Kidney (tissue), 13 donors: ENCODE measurements at regions not wholly inside any gene's neighbourhood (a gene's known extent, or its start where the extent isn't known, plus 50 kb on each side); places are given as distances from the start of the nearest gene placed in this dataset.

ENCODE experiments used
- DNase-seq, 5 donors: peaks; one replicate each; pipeline ENCODE4 v3.0.0-alpha.2; 2013 to 2020
- FAIRE-seq: peaks from 2 replicates; lab custom pipeline; 2012; peaks lifted over from hg19 to GRCh38; lab: Jason Lieb, UNC
- H3K27ac ChIP-seq, 2 donors: one replicate each; pipeline ENCODE4 v1.7.0; 2013; ENCODE audit warnings: low read depth in 2 of 2, low read length in 2 of 2, inconsistent platforms in 1 of 2
- H3K27me3 ChIP-seq: one replicate; pipeline ENCODE4 v1.7.1; 2013; ENCODE audit warnings: low read length, inconsistent platforms; ENCODE audit not compliant: control insufficient read depth, insufficient read depth
- H3K36me3 ChIP-seq, 3 donors: one replicate each; pipeline versions ENCODE4 v1.7.0 to v1.7.1; 2013; ENCODE audit warnings: low read length in 3 of 3, control low read depth in 1 of 3, inconsistent platforms in 1 of 3; ENCODE audit not compliant: insufficient read depth in 3 of 3, control insufficient read depth in 2 of 3
- H3K4me1 ChIP-seq, 3 donors: one replicate each; pipeline versions ENCODE4 v1.7.0 to v1.7.1; 2013; ENCODE audit warnings: low read length in 3 of 3, inconsistent platforms in 1 of 3, low read depth in 1 of 3; ENCODE audit not compliant: control insufficient read depth in 2 of 3, insufficient read depth in 2 of 3
- H3K4me3 ChIP-seq, 3 donors: one replicate each; pipeline versions ENCODE4 v1.7.0 to v1.8.1; 2013; ENCODE audit warnings: low read length in 3 of 3, control low read depth in 1 of 3, inconsistent platforms in 1 of 3
- H3K9ac ChIP-seq, 3 donors: one replicate each; pipeline versions ENCODE4 v1.7.0 to v1.7.1; 2013; ENCODE audit warnings: low read length in 3 of 3, control low read depth in 1 of 3, inconsistent platforms in 1 of 3
- H3K9me3 ChIP-seq, 3 donors: one replicate each; pipeline versions ENCODE4 v1.7.0 to v1.7.1; 2013; ENCODE audit warnings: low read length in 3 of 3, control low read depth in 1 of 3, inconsistent platforms in 1 of 3; ENCODE audit not compliant: control insufficient read depth in 2 of 3, insufficient read depth in 1 of 3
- intact Hi-C: fragments of 100-400 bp; cut with DNase I; formaldehyde crosslinking; loops from one replicate; pipeline ENCODE4 v1.11.1; 2022
- TF ChIP-seq, protein P1 (sequence below): IDR thresholded peaks from 3 replicates; pipeline ENCODE4 v1.5.1; 2012; ENCODE audit warnings: mild to moderate bottlenecking, moderate library complexity, borderline replicate concordance; ENCODE audit not compliant: insufficient read depth; ENCODE audit errors: extremely low read depth
- donor health status: control.
- donor health status: control.
- donor health status: control.
- donor health status: control.
- donor health status: control.
- donor health status: DM: yes; HTN: yes; CAD: no.
- donor health status: Normal renal cell carcinoma (clear cell type).

DNA sequence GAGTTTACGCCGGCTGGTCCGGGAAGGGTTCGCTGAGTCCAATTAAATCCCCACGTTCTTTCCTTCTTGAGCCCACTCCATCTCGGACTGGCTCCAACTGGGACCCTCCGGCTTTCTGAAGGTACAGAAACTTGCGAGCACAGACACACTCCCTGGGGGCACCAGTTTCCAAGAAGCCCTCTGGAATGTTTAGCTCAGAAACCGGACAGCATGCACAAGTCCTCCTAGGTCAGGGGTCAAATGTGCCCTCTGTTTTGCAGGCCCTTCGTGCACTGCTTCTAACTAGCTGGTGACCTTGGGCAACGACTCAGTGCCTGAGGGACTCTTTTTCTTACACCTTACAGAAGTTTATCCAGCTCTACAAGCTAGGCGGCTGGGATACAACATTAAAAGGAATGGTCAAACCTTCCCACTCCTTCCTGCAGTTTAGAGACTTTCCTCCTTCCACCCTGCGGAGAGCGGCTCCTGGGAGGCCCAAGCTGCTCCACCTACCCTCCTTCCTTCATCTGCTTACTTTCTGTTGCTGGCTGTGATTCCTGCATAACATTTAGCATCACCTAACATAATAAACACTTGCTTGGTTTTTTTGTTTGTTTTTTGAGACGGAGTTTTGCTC lies 275.5 kb downstream of the BCOR start:
- intact Hi-C loops = no loop called here
- no peak overlapping the region for H3K27ac ChIP-seq
- H3K9me3 ChIP-seq = no peaks in the 10 kb centered on the region
- FAIRE-seq = no peak
- TF ChIP-seq, protein P1, sequence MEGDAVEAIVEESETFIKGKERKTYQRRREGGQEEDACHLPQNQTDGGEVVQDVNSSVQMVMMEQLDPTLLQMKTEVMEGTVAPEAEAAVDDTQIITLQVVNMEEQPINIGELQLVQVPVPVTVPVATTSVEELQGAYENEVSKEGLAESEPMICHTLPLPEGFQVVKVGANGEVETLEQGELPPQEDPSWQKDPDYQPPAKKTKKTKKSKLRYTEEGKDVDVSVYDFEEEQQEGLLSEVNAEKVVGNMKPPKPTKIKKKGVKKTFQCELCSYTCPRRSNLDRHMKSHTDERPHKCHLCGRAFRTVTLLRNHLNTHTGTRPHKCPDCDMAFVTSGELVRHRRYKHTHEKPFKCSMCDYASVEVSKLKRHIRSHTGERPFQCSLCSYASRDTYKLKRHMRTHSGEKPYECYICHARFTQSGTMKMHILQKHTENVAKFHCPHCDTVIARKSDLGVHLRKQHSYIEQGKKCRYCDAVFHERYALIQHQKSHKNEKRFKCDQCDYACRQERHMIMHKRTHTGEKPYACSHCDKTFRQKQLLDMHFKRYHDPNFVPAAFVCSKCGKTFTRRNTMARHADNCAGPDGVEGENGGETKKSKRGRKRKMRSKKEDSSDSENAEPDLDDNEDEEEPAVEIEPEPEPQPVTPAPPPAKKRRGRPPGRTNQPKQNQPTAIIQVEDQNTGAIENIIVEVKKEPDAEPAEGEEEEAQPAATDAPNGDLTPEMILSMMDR = no peak
- no peak overlapping the region for H3K9ac ChIP-seq
- peaks cover 3% of the 10 kb centered on the region for H3K27me3 ChIP-seq
- H3K4me3 ChIP-seq = no peak overlapping the region
- no peak for DNase-seq
- no peaks in the 10 kb centered on the region for H3K36me3 ChIP-seq
- H3K4me1 ChIP-seq = peaks cover 0 to 4% (median 4%) of the 10 kb centered on the region in 3 donors

DNA sequence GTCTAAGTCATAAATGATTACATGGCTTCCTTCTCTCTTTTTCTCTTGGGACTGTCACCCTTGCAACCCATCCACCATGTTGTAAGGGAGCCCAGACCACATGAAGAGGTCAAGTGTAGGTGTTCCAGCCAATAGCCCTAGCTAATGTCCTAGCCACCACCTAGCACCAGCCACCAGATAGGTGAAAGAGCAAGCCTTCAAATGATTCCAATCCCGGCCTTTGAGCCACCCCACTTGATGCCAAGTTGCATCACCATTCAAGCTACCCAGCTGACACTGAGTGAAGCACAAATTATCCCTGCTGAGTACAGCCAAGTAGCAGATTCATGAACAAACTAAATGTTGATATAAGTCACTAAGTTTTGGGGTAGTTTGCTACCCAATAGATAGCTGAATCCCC lies 274.3 kb downstream of the BCOR start:
- FAIRE-seq (no peak), DNase-seq (no peak)
- Histone ChIP-seq H3K36me3 (no peaks in the 10 kb centered on the region), H3K27me3 (peaks cover 3% of the 10 kb centered on the region), H3K9me3 (no peaks in the 10 kb centered on the region), H3K9ac (no peak overlapping the region), H3K4me3 (no peak overlapping the region), H3K4me1 (peaks cover 0 to 2% (median 0%) of the 10 kb centered on the region in 3 donors), H3K27ac (no peak overlapping the region)
- intact Hi-C loops = no loop called here
- TF ChIP-seq, protein P1 = no peak

DNA sequence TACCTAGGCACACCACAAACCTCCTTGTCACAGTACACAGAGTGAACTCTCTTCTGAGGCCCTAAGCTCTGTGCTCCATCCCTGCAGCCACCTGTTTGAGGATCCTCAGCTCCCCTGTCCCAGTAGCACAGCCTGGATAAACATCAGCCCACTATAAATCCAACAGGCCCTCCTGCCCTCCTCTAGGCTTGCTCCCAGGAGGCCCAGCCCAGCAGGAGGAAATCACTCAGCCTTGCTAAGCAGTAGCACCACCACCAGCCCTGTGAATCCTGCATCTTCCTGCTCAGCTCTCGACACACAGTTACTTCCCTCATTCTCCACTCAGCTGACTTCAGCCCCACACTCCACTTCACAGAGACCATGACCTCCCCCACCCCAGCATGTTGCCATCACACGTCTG lies 273.9 kb downstream of the BCOR start:
- H3K27me3 ChIP-seq = peaks cover 3% of the 10 kb centered on the region
- intact Hi-C loops = no loop called here
- H3K9me3 ChIP-seq = no peaks in the 10 kb centered on the region
- H3K36me3 ChIP-seq = no peaks in the 10 kb centered on the region
- no peak overlapping the region for H3K27ac ChIP-seq
- no peak overlapping the region for H3K4me3 ChIP-seq
- FAIRE-seq (no peak), DNase-seq (peak in 1 of 5 donors; percentile 35)
- H3K4me1 ChIP-seq = peaks cover 0 to under 1% (median 0%) of the 10 kb centered on the region in 3 donors
- TF ChIP-seq, protein P1 = no peak
- no peak overlapping the region for H3K9ac ChIP-seq
